NCI-H128 (cell line): ENCODE measurements at regions not wholly inside any gene's neighbourhood (a gene's known extent, or its start where the extent isn't known, plus 50 kb on each side); places are given as distances from the start of the nearest gene placed in this dataset.

Experiments used
- DNase-seq: peaks from one replicate; lab custom pipeline; 2025; ENCODE audit not compliant: unreplicated experiment; lab: John Stamatoyannopoulos, UW

DNA sequence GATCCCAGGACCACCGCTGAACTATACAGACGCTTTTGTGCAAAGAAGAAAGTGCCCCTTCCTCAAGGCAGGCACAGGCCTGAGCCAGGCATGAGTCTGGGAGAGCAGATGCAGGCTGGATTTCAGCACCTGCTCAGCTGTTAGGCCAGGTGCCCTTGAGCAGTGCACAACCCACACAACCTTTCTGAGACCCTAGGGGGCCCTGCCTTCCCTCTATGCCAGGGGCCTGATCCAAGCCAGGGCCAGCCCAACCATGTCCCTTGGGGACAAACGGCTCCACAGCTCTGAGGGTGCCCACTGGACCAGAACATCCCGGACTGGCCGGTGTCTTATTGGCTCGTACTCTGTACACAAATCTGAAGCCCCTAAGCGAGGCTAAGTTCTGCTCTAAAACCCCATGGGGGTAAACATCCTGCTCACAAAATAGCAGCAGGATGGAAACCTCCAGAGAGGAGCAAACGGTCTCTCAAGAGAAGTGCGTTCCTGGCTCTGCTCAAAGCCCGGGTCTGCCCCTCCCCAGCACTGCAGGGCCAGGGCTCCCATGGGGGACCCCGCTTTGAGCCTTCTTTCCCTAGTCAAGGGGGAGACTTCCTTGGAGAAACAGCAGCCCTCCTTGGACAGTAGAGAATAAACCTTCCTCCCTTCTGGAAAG is 275.1 kb downstream of the NPHP4 start:
- no peak for DNase-seq

DNA sequence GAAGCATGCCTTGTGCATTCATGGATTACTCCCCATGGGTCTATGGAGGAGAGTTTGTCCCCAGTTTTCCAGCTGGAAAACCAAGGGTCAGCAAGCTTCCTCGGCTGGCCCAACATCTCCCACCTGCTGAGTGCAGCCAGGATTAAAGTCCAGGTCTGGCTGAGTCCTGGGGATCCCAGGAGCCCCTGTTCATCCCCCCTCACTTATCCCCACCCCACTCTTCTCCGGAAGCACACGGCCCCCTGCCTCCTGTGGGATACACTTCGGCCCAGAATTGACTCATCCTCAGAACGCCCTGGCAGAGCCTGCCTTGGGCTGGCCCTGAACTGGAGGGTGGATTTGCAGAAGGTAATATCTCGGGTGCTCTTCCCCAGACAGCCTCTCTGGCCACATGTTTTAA is 276.1 kb downstream of the NPHP4 start:
- no peak for DNase-seq

DNA sequence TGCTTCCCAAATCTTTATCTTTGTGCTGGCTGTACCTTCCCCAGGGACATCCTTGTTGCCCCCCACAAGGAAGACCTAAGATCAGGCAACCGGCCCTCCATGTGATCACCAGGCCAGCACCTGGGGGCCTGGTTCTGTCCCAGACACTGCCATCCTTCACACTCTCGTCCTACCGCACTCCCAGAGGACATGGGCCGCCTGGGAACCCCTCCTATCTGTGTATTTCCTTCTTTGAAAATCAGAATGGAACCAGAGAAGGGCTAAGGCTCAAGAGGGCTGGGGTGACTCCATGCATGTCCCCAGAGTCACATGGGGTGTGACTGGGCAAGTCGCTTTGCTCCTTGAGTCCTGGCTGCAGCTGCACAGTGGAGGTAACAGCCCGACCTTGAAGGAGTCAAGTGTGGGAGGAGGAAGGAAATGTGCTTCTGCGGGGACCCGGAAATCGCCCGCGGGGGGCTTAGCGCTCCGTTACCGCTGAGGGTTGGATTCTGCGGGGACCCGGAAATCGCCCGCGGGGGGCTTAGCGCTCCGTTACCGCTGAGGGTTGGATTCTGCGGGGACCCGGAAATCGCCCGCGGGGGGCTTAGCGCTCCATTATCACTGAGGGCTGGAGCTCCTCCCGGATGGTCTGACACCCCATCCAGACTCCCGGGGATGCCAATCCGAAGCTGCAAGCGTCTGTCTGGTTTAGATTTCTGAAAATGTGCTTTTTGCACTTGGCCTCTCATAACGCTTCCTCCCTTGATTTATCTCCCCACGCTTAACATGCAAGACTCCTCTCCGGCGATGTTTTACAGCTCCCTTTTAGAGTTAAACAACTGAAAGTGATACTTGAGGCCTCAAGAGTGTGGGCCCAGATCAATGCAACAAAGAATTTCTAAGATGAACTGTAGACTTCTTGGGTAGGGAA is 278.9 kb downstream of the NPHP4 start:
- DNase-seq, result no peak

DNA sequence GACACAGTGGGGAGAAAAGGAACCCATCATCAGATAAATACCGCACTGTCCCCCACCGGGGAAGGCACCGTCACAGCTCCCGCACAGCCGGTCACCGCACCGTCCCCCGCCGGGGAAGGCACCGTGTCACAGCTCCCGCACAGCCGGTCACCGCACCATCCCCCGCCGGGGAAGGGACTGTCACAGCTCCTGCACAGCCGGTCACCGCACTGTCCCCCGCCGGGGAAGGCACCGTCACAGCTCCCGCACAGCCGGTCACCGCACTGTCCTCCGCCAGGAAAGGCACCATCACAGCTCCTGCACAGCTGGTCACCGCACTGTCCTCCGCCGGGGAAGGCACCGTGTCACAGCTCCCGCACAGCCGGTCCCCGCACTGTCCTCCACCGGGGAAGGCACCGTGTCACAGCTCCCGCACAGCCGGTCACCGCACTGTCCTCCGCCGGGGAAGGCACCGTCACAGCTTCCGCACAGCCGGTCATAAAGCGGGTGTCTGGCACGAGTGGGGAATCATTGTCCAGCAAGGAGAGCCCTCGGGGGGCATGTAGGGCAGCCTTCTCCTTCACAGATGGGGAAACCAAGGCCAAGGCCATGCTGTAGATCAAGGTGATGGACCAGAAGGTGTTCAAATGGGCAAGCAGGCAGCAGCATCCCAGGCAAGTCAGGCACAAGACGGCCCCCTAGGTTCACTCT is 280.1 kb downstream of the NPHP4 start:
- no peak for DNase-seq

DNA sequence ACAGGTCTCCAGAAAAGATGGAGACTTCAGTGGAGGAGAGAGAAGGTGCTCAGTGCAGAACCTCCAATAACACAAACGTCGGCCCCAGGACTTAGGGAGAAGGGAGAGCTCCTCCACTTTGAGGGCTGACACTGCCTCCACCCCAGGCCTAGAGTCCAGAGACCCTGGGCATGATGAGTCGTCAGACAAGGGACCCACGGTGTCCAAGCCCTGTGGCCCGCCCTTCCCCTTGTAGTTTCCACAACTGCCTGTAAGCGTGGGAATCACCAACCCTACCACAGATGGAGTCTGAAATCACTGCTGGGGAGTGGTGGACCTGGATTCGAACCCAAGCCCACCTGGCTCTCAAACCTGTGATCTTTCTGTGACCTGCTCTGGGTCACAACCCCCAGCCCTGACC is 281.1 kb downstream of the NPHP4 start:
- DNase-seq, result no peak

DNA sequence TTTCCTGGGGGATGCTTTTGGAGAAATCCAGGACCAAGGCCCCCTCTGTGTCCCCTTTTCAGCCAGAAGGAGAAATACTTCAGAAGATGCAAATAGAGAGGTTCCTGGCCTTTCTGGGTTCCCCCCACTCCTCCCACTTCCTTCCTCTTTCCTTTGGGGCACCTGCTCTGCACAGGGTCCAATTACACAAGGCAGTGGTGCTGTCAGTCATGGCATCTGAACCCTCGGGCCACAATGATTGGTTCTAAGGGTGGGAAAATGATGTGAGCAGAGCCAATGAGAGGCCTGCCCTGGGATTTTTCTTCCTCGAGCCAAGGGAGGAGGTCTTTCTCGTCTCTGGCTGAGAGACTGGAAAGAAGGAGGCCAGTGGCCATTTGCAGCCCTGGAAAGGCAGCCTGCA is 282.2 kb downstream of the NPHP4 start:
- DNase-seq, result no peak

DNA sequence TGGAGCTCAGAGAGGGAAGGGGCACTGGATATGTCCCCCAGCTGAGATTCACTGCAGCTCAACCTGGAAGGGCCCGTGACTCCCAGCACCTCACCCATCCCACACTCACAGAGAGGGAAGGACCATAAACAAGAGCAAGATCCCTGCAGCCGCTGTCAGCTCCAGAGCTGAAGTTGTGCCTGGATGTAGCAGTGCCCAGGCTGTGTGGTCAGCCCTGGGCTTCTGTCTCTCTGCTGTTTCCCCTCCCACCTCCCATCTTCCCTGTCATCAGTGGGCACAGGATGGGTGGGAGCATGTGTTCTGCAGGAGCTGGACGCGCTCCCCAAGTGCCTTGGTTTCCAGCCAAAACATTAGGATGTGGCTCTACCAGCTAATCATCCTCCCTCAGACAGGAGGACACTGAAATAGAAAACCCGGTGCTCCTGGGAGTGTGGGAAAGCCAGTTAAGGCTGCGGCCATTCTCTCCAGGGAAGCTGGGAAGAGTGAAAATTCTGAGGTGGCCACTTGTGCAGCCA is 282.7 kb downstream of the NPHP4 start:
- DNase-seq, result no peak

DNA sequence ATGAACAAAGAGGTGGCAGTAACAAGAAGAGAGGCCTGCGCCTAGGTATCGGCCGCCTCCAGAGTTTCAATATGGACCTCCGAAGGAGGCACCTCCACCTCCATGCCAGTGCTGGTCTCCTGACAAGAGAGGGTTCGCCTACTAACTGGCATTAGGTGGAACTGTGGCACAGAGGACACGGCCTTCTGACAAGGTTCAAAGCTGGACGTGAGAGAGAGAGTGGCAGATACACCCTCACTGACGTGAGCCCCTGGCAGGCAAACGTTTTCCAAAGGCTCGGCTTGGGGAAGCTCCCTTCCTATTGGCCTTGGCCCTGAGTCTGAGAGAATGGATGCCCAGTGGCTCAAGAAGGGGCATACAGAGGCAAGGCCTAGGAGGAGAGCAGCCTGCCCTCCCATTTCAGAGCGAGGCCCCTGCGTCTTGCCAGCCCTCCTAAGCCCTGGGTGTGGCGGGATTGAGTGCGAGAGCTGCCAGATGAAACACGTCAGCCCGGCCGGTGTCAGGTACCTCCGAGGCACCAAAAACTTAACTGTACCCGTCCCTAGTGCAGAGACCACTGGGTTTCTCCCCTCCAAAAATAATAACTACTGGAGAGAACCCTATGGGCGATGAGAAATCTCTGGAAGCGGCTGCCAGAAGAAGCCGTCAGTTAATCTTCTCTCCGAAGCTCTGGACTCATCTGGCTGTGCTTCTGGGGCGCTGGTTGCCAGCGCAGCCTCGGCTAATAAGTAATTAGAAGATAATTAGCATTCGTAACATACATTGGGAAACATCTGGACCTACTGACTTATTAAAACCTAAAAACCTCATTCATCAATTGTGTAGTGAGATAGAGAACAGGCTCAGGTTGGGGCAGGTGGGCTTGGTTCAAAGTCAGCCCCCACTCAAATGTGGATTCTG is 283.6 kb downstream of the NPHP4 start:
- no peak for DNase-seq

DNA sequence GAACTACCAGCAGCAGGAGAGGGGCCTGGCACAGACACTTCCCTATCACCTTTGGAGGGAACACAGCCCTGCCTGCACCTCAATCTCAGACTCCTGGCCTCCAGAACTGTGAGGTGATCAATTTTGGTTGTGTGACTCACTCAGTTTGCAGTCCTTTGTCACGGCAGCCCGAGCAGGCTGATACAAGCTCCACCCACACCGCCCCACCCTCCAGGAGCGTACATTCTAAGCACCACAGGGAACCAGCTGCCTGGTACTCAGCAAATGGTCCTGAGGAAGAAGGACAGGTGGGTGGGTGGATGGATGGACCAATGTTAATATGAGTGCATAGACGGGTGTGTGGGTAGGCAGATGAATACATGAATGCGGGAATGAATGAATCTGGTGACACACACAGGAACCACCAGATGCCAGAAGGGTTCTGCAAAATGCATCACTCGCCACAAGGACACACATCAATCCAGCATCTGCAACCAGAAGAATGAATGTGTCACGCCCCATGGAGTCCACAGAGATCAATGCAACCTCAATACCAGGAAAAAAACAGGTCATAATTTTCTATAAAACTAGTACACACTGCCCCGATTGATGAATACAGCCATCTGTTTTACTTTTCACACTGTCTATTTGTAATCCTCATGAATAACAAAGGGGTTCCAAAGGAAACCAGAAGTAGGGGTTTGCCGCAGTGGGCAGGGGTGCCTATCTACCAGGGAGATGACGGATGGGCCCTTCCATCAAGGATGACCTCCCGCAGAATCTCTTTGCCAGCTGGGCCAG is 284.5 kb downstream of the NPHP4 start:
- no peak for DNase-seq

DNA sequence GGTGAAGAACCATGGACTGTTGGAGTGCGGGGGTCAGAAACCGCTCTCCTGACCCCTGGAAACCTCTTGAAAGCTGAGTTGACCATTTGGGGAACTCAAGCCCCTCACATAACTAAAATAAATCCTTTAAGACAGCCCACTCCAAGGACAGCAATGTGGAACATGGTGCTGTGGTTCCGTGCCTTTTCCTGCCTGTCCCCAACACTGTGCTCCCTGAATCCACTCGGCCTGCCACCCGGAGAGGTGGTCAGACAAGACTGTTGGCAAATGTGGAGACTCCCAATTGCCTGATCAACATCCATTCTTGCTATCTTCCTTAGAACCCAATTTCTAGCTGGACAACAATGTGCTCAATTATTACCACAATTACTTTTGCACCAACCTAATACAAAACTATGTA is 286.0 kb downstream of the NPHP4 start:
- no peak for DNase-seq

DNA sequence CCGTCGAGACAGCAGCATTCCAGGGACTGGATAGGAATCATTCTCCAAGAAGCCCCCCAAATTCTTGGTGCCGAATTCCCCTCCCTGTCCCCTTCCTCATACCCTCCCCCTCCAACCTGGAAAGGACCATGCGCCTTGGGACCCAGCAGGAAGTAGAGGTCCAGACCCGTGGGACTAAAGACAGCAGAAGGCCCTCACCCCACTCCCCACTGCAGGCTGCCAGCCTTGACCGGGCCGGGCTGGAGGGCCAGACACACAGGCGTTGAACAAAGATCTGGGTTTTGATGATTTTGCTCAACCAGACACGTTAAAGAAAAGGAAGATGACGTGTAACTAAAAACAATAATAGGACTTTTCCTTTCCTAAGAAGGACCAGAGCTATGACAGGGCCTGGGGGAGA is 286.5 kb downstream of the NPHP4 start:
- no peak for DNase-seq

DNA sequence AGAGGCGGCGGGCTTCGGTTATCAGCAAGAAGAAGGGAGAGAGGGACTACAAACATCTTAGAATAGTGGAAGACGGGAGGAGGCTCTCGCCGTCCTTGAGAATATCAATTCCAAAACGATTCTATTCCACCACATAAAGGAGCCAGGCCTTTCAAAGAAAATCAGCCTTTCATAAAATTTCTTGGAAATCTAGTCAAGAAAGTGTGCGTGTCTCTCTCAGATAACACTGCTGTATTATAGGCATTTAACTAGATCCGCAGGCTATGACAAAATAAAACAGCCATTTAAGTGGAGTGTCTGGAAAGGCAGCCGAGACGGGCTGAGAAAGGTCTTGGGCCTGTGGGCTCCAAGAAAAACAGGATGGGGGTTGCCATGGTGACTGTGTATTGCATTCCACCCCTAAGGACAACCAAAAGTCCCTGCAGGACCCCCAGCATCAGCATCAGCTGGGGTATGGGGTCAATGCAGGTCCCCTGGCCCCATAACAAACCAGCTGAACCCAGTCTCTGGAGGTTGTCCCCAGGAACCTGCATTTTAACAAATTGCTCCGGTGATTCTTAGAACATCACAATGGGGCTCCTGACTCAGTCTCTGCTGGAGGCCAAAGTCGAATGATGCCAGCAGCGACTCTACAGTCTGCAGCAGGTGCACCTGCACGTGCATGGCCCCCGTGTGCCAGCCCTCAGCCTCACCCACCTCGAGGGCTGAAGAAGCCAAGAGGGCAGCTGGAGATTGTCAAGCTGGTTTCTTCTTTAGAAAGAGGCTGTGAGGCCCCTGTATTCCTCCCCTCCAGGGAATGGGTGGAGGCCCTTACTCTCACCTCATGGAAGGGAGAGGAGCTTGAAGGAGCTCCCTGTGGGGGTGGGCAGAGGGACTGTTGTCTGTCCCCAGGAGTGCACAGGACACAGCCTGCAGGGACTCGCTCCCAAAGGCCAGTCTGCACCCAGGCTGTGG is 287.4 kb downstream of the NPHP4 start:
- DNase-seq, result no peak

DNA sequence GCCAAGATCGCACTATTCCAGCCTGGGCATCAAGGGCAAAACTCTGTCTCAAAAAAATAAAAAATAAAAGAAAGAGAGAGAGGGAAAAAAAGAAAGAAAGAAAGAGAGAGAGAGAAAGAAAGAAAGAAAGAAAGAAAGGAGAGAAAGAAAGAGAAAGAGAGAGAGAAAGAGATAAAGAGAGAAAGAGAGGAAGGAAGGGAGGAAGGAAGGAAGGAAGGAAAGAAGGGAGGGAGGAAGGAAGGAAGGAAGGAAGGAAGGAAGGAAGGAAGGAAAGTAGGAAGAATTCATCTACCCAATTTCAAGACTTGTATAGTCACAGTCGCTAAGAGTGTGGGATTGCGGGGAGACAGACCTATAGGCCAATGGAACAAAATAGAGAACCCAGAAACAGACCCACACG is 290.6 kb downstream of the NPHP4 start:
- no peak for DNase-seq

DNA sequence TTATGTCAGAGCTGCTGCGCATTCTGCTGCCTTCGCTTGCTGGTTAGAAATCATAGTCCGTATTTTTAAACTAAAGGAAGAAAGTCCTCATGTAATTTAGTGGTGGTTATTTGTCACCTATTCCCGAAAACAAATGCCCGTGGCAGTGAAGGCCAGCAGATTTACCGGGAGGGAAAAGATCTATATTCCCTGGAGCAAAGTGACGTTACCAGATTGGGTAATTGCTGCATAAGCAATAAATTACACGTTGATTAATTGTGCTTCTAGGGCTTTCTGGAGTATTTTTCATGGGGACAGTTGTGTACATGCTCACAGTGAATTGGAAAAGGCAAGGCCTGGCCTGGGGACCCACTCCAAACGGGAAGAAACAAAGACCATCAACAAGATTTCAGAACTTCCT is 298.7 kb downstream of the NPHP4 start:
- DNase-seq, result no peak

DNA sequence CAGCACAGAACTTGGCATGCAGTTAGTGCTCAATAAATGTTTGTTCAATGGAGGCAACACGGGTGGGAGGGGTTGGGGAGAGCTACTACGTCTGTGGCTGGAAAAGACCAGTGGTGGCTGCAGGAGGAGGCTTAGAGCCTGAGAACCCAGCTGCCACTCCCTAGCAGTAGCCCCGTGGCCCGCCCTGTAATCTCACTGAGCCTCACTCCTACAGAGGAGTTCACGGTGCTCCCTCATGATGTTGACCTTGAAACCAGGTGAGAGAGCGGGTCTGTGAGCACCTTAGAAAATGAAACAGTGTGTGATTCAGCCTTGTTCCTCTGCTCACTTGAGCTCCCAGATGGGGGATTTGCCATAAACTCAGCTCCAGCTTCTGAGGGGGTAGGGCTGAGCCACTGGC is 299.6 kb downstream of the NPHP4 start:
- DNase-seq, result no peak

DNA sequence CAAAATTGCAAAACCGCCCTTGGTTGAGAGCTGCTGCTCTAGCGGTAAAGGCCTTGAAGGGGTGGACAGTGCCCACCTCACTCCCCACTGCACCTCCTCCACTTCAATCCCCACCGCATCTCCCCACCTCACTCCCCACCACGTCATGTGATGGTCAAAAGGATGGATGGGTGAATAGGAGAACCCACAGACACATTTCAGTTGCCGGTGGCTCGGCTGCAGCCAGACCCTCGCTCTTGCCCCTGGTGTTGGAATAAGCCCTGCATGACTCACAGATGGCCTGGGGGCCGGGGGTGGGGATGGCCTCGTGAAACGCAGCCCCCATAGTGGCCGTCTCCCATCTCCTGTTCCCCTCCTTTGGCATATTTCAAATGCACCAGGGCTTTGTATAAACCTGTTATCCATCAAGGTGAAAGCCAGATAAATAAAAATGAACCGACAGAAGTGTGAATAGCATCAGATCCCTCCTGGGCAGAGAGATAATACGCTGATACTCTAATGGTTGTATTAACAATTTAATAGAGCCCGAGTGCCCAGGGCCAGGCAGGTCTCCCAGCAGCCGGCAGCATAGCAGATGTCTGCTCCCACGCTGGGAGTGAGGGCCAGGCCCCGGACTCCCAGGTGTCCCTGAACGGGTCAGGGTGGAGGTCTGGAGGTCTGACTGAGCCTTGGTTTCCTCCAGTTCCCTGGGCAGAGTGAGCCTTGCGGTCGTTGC is 300.3 kb downstream of the NPHP4 start:
- no peak for DNase-seq

DNA sequence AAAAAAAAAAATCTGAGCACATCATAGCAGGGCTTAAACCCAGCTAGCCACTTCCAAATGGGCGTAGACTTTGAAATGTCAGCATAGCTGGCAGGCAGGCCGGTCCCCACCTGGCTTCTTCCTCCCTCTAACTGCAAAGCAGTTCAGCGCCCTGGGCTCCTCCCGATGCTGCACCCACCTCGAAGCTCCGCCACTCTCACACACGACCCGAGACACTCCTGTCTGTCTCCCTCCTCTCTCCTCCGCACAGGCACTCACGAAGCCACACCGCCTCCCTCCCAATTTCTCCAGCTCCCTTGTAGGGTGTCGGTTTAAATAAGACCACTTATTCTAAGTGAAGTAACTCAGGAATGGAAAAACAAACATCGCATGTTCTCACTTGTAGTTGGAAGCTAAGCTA is 301.3 kb downstream of the NPHP4 start:
- DNase-seq, result no peak

DNA sequence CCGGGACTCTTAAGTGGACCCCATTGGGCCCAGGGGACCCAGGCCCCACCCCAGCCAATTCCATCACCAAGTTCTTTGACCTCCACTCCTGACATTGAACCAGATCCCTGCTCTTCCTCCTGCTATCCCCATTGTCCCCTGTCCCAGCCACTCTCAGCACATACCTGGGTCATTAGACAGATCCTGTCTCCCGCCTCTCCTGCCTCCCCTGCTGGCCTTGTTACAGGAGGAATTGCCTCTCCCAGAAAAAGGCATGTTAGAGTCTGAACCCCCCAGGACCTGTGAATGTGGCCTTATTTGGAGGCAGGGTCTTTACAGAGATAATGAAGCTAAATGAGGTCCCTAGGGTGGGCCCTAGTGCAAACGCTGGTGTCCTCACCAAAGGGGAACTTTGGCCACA is 301.9 kb downstream of the NPHP4 start:
- DNase-seq, result no peak
